Neural cell (in vitro differentiated cells): ENCODE measurements at regions not wholly inside any gene's neighbourhood (a gene's known extent, or its start where the extent isn't known, plus 50 kb on each side); places are given as distances from the start of the nearest gene placed in this dataset.

Experiments
- H2AFZ ChIP-seq: fragments of 200-600, 300-800 bp; sonication (generic), shearing (Covaris generic); 2 replicates; pipeline ENCODE4 v1.6.0; 2014; ENCODE audit warnings: low read depth, mild to moderate bottlenecking, antibody characterized with exemption, low read length, moderate library complexity
- H3F3A ChIP-seq: fragments of 200-600 bp; shearing (Covaris generic); 2 replicates; pipeline ENCODE4 v1.6.1; 2016; ENCODE audit warnings: mild to moderate bottlenecking, moderate library complexity, mixed read lengths, antibody characterized with exemption, low read length; ENCODE audit not compliant: insufficient read depth, poor library complexity, severe bottlenecking
- H3K27ac ChIP-seq: fragments of 200-600, 300-800 bp; sonication (generic), shearing (Covaris generic); 2 replicates; pipeline ENCODE4 v1.5.1; 2014; ENCODE audit warnings: mild to moderate bottlenecking, low read length, moderate library complexity
- H3K27me3 ChIP-seq: fragments of 300-800, 200-600 bp; sonication (generic), shearing (Covaris generic); 2 replicates; pipeline ENCODE4 v1.6.0; 2014; ENCODE audit warnings: mild to moderate bottlenecking, low read depth, low read length, moderate library complexity; ENCODE audit not compliant: insufficient read depth
- H3K36me3 ChIP-seq: fragments of 300-800, 200-600 bp; sonication (generic), shearing (Covaris generic); 2 replicates; pipeline ENCODE4 v1.5.1; 2014; ENCODE audit warnings: mild to moderate bottlenecking, antibody characterized with exemption, low read length, moderate library complexity; ENCODE audit not compliant: insufficient read depth
- H3K4me2 ChIP-seq: fragments of 300-800, 200-600 bp; sonication (generic), shearing (Covaris generic); 2 replicates; pipeline ENCODE4 v1.6.0; 2014; ENCODE audit warnings: mild to moderate bottlenecking, low read length
- H3K4me3 ChIP-seq: fragments of 300-800, 200-600 bp; sonication (generic), shearing (Covaris generic); 2 replicates; pipeline ENCODE4 v1.5.1; 2014; ENCODE audit warnings: mild to moderate bottlenecking, low read length, moderate library complexity
- H3K79me2 ChIP-seq: fragments of 200-600 bp; shearing (Covaris generic); replicated peaks from 2 replicates; pipeline ENCODE4 v1.6.0; 2014; ENCODE audit warnings: mild to moderate bottlenecking, low read length, moderate library complexity; ENCODE audit not compliant: insufficient read depth
- H3K9ac ChIP-seq: fragments of 300-800, 200-600 bp; sonication (generic), shearing (Covaris generic); 2 replicates; pipeline ENCODE4 v1.6.1; 2016; ENCODE audit warnings: mild to moderate bottlenecking, low read length, mixed read lengths
- H3K9me2 ChIP-seq: fragments of 200-600 bp; shearing (Covaris generic); 2 replicates; pipeline ENCODE4 v1.6.1; 2016; ENCODE audit warnings: mild to moderate bottlenecking, low read length, mixed read lengths; ENCODE audit not compliant: insufficient read depth
- H3K9me3 ChIP-seq: fragments of 200-600, 300-800 bp; sonication (generic), shearing (Covaris generic); 2 replicates; pipeline ENCODE4 v1.6.1; 2016; ENCODE audit warnings: mild to moderate bottlenecking, mixed run types, low read length, moderate library complexity, mixed read lengths
- H4K20me1 ChIP-seq: fragments of 200-600 bp; shearing (Covaris generic); 2 replicates; pipeline ENCODE4 v1.6.1; 2016; ENCODE audit warnings: mild to moderate bottlenecking, mixed run types; ENCODE audit not compliant: insufficient read depth
- CTCF ChIP-seq: fragments of 450-650 bp; IDR thresholded peaks from 2 replicates; pipeline ENCODE4 v1.5.1; 2014; ENCODE audit warnings: antibody characterized with exemption, mild to moderate bottlenecking, moderate library complexity; ENCODE audit not compliant: poor library complexity, severe bottlenecking
- EP300 ChIP-seq: fragments of 450-650 bp; conservative IDR thresholded peaks from 2 replicates; pipeline ENCODE4 v1.6.1; 2014; ENCODE audit warnings: antibody characterized with exemption, mild to moderate bottlenecking, moderate library complexity; ENCODE audit not compliant: poor library complexity, severe bottlenecking
- EZH2 ChIP-seq: fragments of 200-600, 300-800 bp; shearing (Covaris generic), sonication (generic); IDR thresholded peaks from 2 replicates; pipeline ENCODE4 v1.6.1; 2014; ENCODE audit warnings: antibody characterized with exemption, low read length, borderline replicate concordance, mild to moderate bottlenecking; ENCODE audit not compliant: insufficient read depth, poor library complexity, severe bottlenecking
- MXI1 ChIP-seq: fragments of 450-650 bp; conservative IDR thresholded peaks from 2 replicates; pipeline ENCODE4 v1.6.1; 2014; ENCODE audit warnings: antibody characterized with exemption, mild to moderate bottlenecking; ENCODE audit not compliant: poor library complexity, severe bottlenecking
- POLR2AphosphoS5 ChIP-seq: IDR thresholded peaks from 2 replicates; pipeline ENCODE4 v1.6.1; 2012
- RAD21 ChIP-seq: fragments of 450-650 bp; conservative IDR thresholded peaks from 2 replicates; pipeline ENCODE4 v1.6.1; 2014; ENCODE audit warnings: antibody characterized with exemption, mild to moderate bottlenecking, moderate library complexity
- SMC3 ChIP-seq: fragments of 450-650 bp; conservative IDR thresholded peaks from 2 replicates; pipeline ENCODE4 v1.6.1; 2014; ENCODE audit warnings: antibody characterized with exemption, mild to moderate bottlenecking, moderate library complexity; ENCODE audit not compliant: poor library complexity
- TAF1 ChIP-seq: IDR thresholded peaks from 2 replicates; pipeline ENCODE4 v1.6.1; 2012; ENCODE audit warnings: low read depth
- TF ChIP-seq, protein P1 (sequence below): IDR thresholded peaks from 2 replicates; pipeline ENCODE4 v1.6.1; 2012; ENCODE audit warnings: borderline replicate concordance

DNA sequence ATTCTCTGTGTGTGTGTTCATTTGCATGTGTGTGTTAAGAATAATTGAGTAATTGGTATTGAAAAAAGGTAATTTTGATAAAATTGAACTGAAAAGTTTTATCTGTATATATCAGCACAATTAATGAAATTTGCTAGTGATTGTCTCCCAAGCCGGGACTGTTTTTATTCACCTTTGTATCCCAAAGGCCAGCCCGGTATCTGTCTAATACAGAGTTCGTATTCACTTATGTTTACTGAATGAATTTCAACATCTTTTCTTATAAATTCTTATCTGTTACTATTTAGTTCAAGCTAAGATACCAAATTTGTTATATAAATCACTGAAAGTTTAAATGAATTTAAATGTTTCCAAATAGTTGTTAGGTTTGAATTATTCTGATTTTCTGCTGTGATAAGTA lies 394.0 kb upstream of the NAALADL2 start:
- no peaks in the 10 kb centered on the region for H3F3A ChIP-seq
- no peak overlapping the region for H2AFZ ChIP-seq
- no peak overlapping the region for H3K4me2 ChIP-seq
- H3K9me2 ChIP-seq = no peaks in the 10 kb centered on the region
- no peak overlapping the region for H3K4me3 ChIP-seq
- H3K9ac ChIP-seq = no peak overlapping the region
- H3K9me3 ChIP-seq = no peaks in the 10 kb centered on the region
- no peaks in the 10 kb centered on the region for H3K79me2 ChIP-seq
- no peaks in the 10 kb centered on the region for H3K27me3 ChIP-seq
- no peaks in the 10 kb centered on the region for H4K20me1 ChIP-seq
- TF ChIP-seq RAD21 (no peak), CTCF (no peak)
- no peak overlapping the region for H3K27ac ChIP-seq
- no peaks in the 10 kb centered on the region for H3K36me3 ChIP-seq

- H3K9me2 ChIP-seq = no peaks in the 10 kb centered on the region
- no peaks in the 10 kb centered on the region for H4K20me1 ChIP-seq
- H3K27me3 ChIP-seq = no peaks in the 10 kb centered on the region
- H2AFZ ChIP-seq = no peak overlapping the region
- H3K4me3 ChIP-seq = no peak overlapping the region
- no peaks in the 10 kb centered on the region for H3K9me3 ChIP-seq
- no peaks in the 10 kb centered on the region for H3F3A ChIP-seq
- H3K4me2 ChIP-seq = no peak overlapping the region
- no peak for TF ChIP-seq EP300
- TF ChIP-seq POLR2AphosphoS5 = no peak
- no peak for TF ChIP-seq SMC3
- TF ChIP-seq MXI1 = no peak
- TF ChIP-seq RAD21 = no peak
- TF ChIP-seq, protein P1, sequence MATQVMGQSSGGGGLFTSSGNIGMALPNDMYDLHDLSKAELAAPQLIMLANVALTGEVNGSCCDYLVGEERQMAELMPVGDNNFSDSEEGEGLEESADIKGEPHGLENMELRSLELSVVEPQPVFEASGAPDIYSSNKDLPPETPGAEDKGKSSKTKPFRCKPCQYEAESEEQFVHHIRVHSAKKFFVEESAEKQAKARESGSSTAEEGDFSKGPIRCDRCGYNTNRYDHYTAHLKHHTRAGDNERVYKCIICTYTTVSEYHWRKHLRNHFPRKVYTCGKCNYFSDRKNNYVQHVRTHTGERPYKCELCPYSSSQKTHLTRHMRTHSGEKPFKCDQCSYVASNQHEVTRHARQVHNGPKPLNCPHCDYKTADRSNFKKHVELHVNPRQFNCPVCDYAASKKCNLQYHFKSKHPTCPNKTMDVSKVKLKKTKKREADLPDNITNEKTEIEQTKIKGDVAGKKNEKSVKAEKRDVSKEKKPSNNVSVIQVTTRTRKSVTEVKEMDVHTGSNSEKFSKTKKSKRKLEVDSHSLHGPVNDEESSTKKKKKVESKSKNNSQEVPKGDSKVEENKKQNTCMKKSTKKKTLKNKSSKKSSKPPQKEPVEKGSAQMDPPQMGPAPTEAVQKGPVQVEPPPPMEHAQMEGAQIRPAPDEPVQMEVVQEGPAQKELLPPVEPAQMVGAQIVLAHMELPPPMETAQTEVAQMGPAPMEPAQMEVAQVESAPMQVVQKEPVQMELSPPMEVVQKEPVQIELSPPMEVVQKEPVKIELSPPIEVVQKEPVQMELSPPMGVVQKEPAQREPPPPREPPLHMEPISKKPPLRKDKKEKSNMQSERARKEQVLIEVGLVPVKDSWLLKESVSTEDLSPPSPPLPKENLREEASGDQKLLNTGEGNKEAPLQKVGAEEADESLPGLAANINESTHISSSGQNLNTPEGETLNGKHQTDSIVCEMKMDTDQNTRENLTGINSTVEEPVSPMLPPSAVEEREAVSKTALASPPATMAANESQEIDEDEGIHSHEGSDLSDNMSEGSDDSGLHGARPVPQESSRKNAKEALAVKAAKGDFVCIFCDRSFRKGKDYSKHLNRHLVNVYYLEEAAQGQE = no peak
- TF ChIP-seq EZH2 = no peak
- TF ChIP-seq TAF1 = no peak
- TF ChIP-seq CTCF = no peak
- H3K27ac ChIP-seq = no peak overlapping the region
- no peaks in the 10 kb centered on the region for H3K36me3 ChIP-seq
- no peak overlapping the region for H3K9ac ChIP-seq
- no peaks in the 10 kb centered on the region for H3K79me2 ChIP-seq
Measured at GRCh38 chr3:174466471-174467054, 392.6 kb upstream of the NAALADL2 start.
